Activated CD8-positive, alpha-beta memory T cell treated with anti-CD3 and anti-CD28 coated beads for 36 hours (primary cell): ENCODE measurements at regions not wholly inside any gene's neighbourhood (a gene's known extent, or its start where the extent isn't known, plus 50 kb on each side); places are given as distances from the start of the nearest gene placed in this dataset.

ENCODE experiments used
- CTCF ChIA-PET: fragments of 350-600 bp; sonication (Branson Sonifier 250); formaldehyde crosslinking; loops from one replicate; lab custom pipeline; 2021; ENCODE audit warnings: antibody characterized with exemption; lab: Charles Lee
- POLR2A ChIA-PET: fragments of 350-600 bp; sonication (Branson Sonifier 250); formaldehyde crosslinking; loops from one replicate; lab custom pipeline; 2021; ENCODE audit warnings: antibody characterized with exemption; lab: Charles Lee

DNA sequence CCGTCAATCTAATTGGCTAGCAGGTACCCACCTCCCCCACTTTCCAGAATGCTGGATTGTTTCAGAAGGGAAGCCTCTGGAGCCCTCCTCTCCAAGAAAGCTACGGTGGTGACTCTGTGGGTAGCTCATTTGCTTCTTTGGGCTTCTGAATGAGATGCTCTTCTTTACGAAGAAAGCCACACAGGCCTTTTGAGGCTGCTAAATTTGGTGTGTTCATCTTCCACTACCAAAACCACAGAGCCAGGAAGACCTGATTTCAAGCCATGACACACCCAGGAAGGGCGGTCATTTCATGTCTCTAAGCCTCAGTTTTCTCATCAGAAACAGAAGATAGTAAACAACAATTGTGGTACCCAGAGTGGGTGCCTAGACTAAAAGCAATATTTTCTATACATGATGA is 901.2 kb downstream of the KCNMA1 start:
- CTCF ChIA-PET: no interaction called here
- POLR2A ChIA-PET: no interaction called here

DNA sequence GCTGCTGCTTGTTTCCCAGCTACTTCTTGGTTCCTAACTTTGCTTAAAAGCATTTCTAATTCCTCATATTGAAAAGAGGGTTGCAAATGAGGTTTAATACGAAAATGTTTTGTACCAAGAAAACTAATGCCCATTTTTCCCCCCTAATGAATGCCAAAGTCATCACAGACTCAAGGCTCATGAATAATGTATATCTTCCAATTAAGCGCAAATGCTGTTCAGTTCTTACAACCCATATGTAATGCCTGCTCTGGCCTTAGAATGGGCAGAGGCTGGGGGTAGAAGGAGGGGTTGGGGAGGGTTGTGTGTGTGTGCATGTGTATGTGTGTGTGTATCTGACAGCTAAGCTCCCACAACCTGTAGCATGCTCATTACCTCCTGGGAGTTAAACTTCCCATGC is 901.7 kb downstream of the KCNMA1 start:
- CTCF ChIA-PET: no interaction called here
- POLR2A ChIA-PET: no interaction called here

DNA sequence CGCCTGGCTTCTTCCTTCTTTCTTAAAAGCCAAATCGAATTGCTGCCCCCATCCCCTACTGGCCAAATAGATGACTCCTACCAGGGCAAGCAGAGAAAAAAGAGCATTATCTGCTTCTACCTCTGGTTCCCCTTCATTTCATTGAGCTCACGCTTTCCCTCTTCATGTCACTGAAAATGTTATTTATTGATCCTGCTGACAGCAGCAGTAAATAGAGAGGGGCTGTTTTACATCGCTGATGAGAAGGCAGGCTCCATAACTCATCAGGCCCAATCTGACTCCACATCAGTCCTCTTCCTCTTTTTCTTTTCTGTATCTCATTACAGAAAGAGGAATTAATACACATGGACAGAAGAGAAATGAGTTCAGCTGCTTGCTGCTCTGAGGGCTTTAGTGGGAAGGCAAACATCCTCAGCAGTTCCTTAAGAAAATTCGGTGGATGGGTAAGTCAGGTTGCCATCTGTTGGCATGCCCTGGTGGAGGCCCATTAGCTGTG is 904.1 kb downstream of the KCNMA1 start:
- ChIA-PET POLR2A (no interaction called here), CTCF (no interaction called here)

DNA sequence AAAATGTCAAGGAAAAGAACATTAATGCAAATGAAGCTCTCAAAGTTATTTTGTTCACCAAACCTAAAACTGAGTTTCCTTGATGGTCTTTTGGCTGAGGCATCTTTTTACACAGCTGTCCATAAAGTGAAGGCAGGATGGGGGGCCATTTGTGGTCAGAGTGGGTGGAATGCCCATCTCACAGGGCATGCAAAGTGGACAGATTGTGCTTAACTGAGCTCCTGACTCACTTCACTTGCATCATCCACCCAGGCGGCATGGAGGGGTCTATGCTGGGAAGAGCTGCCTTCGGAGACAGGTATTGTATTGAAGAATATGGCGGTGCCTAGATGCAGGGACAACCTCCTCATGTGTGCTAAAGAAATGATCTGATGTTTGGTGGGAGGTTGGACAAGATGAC is 905.3 kb downstream of the KCNMA1 start:
- POLR2A ChIA-PET: no interaction called here
- CTCF ChIA-PET: no interaction called here

DNA sequence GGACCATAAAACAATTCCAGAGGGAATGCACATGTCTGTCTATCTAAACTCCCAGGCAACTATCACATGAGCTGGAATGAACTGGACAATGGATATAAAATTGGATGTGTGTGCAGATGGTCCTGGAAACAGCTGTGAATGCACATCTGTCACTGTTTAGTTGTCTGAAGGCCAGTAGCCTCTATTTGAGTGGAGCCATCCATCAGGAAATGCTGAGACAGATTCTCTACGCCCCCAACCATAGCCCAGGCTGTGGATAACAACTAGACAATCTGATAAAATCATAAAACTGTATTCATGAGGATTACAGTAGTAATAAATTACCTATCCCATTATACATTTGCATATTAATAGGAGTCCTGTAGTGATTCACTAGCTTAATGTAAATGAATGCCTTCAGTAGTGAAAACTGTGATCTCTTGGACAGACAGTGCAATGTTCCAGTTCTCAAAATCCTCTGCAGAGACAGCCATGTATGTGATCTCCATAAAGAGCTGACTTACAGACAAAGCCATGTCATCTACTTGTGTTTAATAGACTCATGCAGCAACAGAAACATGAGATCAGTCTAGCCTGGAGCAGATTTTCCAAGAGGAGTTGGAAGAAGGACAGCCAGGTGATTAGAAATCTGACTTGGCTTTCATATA is 907.6 kb downstream of the KCNMA1 start:
- ChIA-PET POLR2A (no interaction called here), CTCF (no interaction called here)

DNA sequence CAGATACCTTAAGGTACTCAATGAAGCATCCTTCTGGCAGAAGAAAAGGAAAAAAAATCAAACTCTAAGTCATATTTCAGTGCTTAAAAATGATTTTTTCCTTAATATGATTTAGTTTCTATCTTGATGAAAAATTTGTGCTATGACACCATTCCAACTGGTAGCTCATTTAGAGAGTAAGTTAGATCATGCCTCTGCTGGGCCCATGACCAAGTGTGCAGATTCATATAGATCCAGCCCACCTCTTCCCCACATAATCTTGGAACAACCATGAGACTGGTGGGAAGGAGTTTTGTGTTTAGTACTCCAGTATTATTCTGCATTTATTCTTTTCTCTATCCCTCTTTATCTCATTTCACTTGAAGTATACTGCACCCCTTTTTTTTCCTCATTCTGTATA is 908.3 kb downstream of the KCNMA1 start:
- ChIA-PET POLR2A (no interaction called here), CTCF (no interaction called here)

DNA sequence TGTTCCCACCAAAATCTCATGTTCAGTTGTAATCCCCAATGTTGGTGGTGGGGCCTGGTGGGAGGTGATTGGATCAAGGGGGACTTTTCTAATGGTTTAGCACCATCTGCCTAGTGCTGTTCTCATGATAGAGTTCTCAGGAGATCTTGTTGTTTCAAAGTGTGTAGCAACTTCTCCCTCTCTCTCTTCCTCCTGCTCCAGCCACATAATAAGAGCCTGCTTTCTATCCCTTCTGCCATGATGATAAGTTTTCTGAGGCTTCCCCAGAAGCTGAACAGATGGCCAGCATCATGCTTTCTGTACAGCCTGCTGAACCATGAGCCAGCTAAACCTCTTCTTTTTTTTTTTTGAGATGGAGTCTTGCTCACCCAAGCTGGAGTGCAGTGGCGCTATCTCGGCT is 910.6 kb downstream of the KCNMA1 start:
- CTCF ChIA-PET: no interaction called here
- POLR2A ChIA-PET: no interaction called here

DNA sequence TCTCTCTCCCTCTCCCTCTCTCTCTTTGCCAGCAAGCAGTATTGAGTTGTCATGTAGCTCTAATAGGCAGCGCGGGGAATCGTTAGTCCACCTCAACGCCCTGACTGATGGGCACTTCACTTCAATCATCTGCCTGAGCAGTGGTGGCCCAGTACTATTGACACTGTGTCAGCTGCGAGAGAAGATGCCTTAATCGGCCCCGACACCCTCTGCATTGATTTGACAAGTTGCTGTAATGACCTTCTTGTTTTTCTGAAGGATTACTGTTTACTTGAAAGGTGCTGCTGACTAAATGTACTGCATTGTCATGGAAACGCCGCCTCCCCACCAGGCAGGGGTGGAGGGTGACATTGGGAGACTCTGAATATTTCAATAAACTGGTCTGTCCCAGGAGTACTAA is 913.8 kb downstream of the KCNMA1 start:
- ChIA-PET CTCF (no interaction called here), POLR2A (no interaction called here)

DNA sequence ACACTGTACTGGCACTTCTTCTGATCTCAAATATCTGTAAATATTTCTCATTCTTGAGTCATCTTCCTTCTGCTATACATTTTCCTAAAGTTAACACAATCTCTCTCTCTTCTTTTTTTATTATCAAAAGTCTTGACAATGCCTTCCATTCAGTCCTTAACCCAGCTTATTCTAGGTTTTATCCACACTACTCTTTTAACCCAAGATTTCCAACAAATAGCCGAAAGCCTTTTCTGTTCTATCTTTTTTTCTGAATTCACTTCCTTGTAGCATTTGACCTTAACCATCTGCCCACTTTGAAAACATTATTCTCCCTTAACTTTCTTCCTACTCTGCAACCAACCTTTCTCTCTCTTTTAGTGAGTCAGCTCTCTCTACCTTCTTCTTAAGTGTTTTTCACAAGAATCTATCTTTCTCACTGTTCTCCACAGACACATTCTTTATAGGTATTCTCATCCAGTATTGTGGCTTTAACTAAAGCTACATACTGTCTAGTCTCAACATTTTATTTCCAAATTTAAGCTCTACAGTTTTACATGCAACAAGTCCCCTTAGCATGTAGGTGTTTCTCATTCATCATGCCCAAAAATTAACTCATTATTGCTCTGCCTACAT is 915.6 kb downstream of the KCNMA1 start:
- CTCF ChIA-PET: no interaction called here
- POLR2A ChIA-PET: no interaction called here

DNA sequence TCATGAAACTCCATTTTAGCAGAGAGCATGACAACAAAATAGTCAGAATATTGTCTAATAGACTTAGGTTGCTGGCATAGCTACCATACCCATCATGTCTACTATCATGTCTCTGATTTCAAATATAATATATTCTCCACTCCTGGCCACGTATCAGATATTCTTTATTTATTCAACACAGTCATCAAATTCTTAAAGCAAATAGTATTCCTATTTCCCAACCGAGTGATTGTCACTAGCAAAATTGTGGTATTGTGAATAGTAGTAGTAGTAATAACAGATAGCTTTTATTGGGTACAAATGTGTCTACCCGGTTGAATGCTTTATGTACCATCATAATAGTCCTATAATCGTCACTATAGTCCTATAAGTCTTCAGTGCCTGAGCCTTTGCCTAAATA is 918.6 kb downstream of the KCNMA1 start:
- ChIA-PET POLR2A (no interaction called here), CTCF (no interaction called here)

DNA sequence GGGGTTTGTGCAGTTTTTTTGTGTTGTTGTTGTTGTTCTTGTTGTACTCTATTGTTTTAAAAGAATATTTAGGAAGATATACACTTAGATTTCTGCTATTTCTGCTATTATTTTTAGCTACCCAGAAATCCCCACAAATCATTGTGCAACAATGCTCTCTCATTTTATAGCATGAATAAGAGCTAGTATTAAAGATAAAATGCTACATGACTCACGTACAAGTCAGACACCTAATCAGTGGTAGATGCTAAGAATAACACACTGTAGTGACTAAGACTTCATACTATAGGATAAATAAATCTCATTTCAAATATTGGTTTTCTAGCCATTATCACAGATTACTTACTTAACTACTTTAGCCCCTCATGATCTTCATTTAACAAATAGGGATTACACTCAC is 920.5 kb downstream of the KCNMA1 start:
- CTCF ChIA-PET: no interaction called here
- POLR2A ChIA-PET: no interaction called here

DNA sequence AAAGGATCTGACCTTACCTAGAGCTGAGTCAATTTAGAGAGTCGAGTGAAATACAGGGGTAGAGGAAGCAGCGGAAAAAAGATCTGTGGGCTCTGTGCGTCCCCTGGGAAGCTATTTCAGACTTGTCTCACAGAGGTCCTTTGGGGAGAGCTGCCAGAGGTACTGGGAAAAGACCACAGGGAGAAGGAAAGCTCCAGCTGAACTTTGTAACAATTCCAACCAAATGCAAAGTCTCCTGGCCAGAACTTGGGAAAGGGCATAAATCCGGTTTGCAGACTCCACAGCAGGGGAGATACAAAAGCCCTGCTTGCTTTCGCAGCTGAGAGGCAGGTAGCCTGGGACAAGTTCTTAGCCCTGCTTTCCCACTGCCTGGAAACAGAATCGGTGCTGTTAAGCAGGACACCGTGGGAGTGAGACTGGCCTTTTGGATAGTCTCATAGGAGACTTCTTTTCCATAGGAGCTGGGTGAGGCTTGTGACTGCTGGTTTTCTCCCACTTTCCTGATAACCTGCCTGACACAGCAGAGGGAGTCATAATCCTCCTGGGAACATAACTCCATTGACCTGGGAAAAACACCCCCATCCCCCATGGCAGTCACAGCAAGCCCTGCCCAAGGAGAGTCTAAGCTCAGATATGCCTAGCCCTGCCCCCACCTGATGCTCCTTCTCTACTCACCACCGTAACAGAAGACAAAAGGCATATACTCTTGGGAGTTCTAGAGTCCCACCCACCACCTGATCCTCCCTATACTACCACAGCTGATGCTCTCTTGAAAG is 926.2 kb downstream of the KCNMA1 start:
- POLR2A ChIA-PET: no interaction called here
- CTCF ChIA-PET: no interaction called here

DNA sequence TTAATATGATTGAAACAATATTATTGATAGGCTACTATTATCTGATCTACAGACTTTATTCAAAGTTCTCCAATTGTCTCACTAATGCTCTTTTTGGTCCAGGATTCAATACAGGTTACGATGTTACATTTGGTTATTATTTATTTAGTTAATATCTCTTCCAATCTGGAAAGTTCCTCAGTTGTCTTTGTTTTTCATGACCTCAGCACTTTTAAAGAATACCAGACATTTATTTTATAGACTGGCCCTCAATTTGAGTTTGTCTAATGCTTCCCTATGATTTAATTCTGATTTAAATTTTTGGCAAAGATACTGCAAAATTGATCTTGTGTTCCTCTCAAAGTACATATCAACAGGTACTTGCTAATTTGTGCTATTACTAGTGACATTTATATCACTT is 937.4 kb downstream of the KCNMA1 start:
- CTCF ChIA-PET: no interaction called here
- POLR2A ChIA-PET: no interaction called here

DNA sequence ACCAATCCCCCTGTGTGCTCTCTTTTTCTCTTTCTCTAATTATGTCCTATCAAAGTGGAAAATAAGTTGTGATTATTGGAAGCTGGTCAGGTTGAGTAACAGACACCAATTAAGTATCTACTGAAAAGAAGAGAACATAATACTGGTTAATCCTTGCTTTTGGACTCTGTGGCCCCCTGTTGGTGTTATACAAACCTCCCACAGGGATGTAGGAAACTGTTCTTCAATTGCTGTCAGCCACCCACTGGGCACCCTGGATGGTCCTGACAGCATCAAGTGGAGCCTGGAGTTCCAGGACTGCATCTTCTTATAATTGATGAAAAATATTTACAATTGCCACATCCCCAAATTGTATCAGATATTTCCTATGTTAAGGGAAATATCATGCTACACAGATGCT is 939.7 kb downstream of the KCNMA1 start:
- CTCF ChIA-PET: no interaction called here

DNA sequence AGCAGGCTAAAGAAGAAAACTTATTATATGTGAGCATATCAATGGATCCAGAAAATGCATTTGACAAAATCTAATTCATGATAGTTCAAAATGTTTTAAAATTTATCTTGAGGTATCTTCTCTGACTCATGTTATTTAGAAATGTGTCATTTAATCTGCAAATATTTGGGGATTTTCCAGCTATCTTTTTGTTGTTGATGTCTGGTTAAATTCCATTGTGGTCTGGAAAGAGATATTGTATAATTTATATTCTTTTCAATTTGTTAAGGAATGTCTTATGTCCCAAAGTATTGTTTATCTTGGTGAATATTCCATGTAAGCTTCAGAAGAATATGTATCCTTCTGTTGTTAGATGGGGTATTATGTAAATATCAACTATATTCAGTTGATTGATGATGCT is 942.5 kb downstream of the KCNMA1 start:
- ChIA-PET POLR2A (no interaction called here), CTCF (no interaction called here)

More for the DNA sequence above, 939.7 kb downstream of the KCNMA1 start:
- POLR2A ChIA-PET: no interaction called here

DNA sequence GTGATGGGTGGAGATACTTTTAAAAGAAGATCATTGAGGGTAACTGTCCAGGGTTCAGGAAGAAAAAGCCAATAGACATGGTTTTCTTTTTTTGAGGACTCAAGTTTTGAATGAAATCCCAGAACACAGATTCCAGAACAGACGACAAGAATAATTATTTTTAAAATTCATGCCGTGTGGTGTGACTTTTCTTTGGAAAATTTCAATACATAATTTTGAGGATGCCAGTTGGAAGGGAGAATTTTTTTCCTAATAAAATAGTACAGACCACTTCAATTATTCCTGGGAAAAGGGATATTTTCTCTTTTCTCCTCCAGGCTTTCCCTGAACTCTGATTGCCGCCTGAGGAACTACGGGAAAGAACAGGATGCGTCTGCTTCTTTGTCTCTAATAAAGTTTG is 951.4 kb downstream of the KCNMA1 start:
- ChIA-PET CTCF (no interaction called here), POLR2A (no interaction called here)

DNA sequence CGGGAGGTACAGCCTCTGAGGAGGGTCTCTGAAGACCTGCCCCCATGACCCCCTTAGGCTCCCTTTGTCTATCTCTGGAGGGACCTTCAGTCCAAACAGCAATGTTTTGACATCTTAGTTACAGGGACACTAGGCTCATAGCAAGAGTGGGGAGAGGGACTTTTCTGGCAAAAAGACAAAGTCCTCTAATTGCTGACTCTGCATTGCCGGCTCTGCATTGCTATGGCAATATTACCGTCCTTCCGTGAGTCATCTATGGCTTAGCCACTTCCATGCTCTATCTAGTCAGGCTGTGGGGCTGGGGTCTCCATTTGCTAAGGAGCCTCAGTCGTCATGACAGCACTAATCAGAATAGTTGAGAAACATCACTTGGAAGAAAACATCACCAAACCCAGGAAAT is 952.6 kb downstream of the KCNMA1 start:
- POLR2A ChIA-PET: no interaction called here

DNA sequence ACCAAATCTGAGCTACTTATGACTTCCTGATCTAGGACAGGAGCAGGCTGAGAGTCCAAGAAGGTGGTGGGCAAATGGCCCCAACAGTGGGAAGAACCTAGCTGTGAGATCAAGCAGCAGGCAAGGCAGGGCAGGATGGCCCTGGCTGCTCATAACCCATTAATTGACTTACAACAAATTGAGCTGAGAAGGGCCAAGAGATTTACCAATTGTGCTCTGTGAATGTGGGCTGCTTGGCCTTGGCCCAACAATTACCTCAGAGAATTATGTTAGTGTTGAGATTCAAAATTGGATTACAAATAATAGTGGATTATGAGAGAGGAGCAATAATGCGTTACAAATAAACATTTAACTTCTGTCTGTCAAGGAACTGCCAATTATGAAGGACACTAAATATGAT is 956.5 kb downstream of the KCNMA1 start:
- POLR2A ChIA-PET: no interaction called here
- CTCF ChIA-PET: interaction anchor here (1.0 kb wide), 1 partner anchor 40 kb away, joined by 4 read pairs; no protein-coding TSS in a partner anchor

More for the DNA sequence above, 952.6 kb downstream of the KCNMA1 start:
- CTCF ChIA-PET: no interaction called here

DNA sequence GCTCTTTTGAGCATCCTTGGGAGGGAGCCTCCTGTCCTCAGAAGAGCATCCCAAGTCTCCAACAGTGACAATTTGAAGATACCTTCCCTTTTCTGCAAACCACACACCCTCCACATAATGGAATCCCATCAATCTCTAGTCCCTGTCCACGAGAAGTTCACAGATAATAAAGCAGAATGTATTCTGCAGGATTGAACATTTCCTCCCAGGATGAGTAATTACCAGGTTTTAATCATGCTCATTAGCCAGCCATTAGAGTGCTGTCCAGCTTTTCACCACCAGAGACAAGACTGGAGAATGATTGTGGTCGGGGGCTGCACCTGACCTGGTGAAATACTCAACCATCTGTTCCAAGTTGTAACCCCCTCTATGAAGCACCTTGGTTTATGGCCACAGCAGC is 958.6 kb downstream of the KCNMA1 start:
- POLR2A ChIA-PET: no interaction called here
- CTCF ChIA-PET: no interaction called here

DNA sequence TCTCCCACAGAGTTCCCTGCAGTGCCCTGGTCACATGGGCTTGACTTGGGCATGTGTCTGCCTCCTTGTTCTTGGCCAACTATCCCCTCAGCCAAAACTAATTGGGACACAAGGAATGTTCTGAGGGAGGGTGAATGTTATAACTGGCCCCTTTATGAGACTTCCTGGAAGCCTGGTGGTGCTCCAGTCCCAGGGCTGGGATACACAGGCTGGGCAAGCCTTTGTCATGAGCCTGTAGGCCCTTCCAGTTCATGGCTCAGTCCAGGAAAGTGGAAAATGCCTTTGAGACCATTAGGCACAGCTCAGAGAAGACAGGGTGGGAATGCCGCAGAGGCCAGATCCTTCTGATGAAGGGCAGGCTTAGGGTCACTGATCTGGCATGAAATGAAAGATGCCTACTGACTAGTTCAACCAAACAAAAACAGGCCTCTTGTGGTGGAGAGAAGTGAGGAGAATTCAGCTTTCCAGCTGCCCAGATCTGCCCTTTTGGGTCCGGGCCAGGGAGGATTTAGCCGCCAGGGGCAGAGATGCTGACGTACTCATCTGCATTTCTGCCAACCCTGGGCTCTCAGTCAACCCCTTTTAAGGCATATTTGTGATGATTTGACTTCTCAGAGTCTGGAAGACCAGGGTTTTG is 961.5 kb downstream of the KCNMA1 start:
- ChIA-PET CTCF (no interaction called here), POLR2A (no interaction called here)
